CD14-positive monocyte (primary cell): ENCODE measurements at regions not wholly inside any gene's neighbourhood (a gene's known extent, or its start where the extent isn't known, plus 50 kb on each side); places are given as distances from the start of the nearest gene placed in this dataset.

ENCODE experiments used
- DNase-seq, 3 donors: peaks; one replicate each; pipeline ENCODE4 v3.0.0-alpha.2; 2011 to 2022
- H2AFZ ChIP-seq: 2 replicates; pipeline ENCODE4 v1.6.0; 2012; ENCODE audit warnings: mild to moderate bottlenecking, low read depth, low read length, inconsistent platforms; ENCODE audit not compliant: insufficient read depth, poor library complexity, severe bottlenecking
- H3K27ac ChIP-seq, 2 donors: 1 replicate in 1 of 2; 2 replicates in 1 of 2; pipeline ENCODE4 v1.5.1; 2012 to 2013; ENCODE audit warnings: low read length in 2 of 2, control low read depth in 1 of 2, inconsistent platforms in 1 of 2, low read depth in 1 of 2, mild to moderate bottlenecking in 1 of 2
- H3K27me3 ChIP-seq, 2 donors: one replicate each; pipeline versions ENCODE4 v1.6.0 to v1.6.1; 2011 to 2013; ENCODE audit warnings: low read length in 2 of 2; ENCODE audit not compliant: control insufficient read depth in 2 of 2, insufficient read depth in 2 of 2
- H3K36me3 ChIP-seq, 2 donors: replicated peaks in 1 of 2; 1 replicate in 1 of 2; 2 replicates in 1 of 2; pipeline versions ENCODE4 v1.5.1 to v1.6.1; 2012 to 2013; ENCODE audit warnings: low read length in 2 of 2, control low read depth in 1 of 2, inconsistent platforms in 1 of 2, mild to moderate bottlenecking in 1 of 2; ENCODE audit not compliant: insufficient read depth in 2 of 2, control insufficient read depth in 1 of 2
- H3K4me1 ChIP-seq, 2 donors: 1 replicate in 1 of 2; 2 replicates in 1 of 2; pipeline versions ENCODE4 v1.5.1 to v1.6.1; 2012 to 2013; ENCODE audit warnings: low read length in 2 of 2, control low read depth in 1 of 2, inconsistent platforms in 1 of 2, mild to moderate bottlenecking in 1 of 2, moderate library complexity in 1 of 2; ENCODE audit not compliant: insufficient read depth in 2 of 2, control insufficient read depth in 1 of 2
- H3K4me2 ChIP-seq: replicated peaks from 2 replicates; pipeline ENCODE3; 2012; ENCODE audit warnings: low read length, moderate library complexity, mild to moderate bottlenecking; ENCODE audit not compliant: poor library complexity, severe bottlenecking; ENCODE audit errors: extremely low read depth
- H3K4me3 ChIP-seq, 3 experiments: fragments of 200-600 bp in 1 of 3; sonication (generic) in 1 of 3; replicated peaks in 1 of 3; 1 replicate in 2 of 3; 2 replicates in 1 of 3; pipeline ENCODE4 v1.5.1; 2011 to 2013; ENCODE audit warnings: low read length in 3 of 3, mild to moderate bottlenecking in 3 of 3, control low read depth in 2 of 3, low read depth in 2 of 3, inconsistent platforms in 1 of 3, moderate library complexity in 1 of 3
- H3K79me2 ChIP-seq: 2 replicates; pipeline ENCODE4 v1.6.0; 2012; ENCODE audit warnings: mild to moderate bottlenecking, control low read depth, inconsistent platforms, low read length, moderate library complexity; ENCODE audit not compliant: insufficient read depth
- H3K9ac ChIP-seq: 2 replicates; pipeline ENCODE4 v1.6.0; 2017; ENCODE audit warnings: low read length, mild to moderate bottlenecking; ENCODE audit not compliant: insufficient read depth, poor library complexity, severe bottlenecking
- H3K9me3 ChIP-seq, 2 donors: replicated peaks in 1 of 2; 1 replicate in 1 of 2; 2 replicates in 1 of 2; pipeline versions ENCODE4 v1.5.1 to v1.6.1; 2012 to 2013; ENCODE audit warnings: low read length in 2 of 2, control low read depth in 1 of 2; ENCODE audit not compliant: control insufficient read depth in 1 of 2, insufficient read depth in 1 of 2
- H4K20me1 ChIP-seq: 2 replicates; pipeline ENCODE4 v1.6.0; 2012; ENCODE audit warnings: mild to moderate bottlenecking, low read length, control low read depth, moderate library complexity; ENCODE audit not compliant: insufficient read depth
- H3K27ac Mint-ChIP-seq, 7 donors: one replicate each; pipeline ENCODE4 v1.8.0; 2020; ENCODE audit warnings: mild to moderate bottlenecking in 7 of 7, mixed read lengths in 7 of 7, moderate library complexity in 6 of 7, inconsistent platforms in 2 of 7
- H3K27me3 Mint-ChIP-seq, 3 donors: one replicate each; pipeline ENCODE4 v1.8.0; 2021 to 2022; ENCODE audit warnings: low read depth in 3 of 3, mild to moderate bottlenecking in 3 of 3, mixed read lengths in 3 of 3, moderate library complexity in 3 of 3, inconsistent platforms in 1 of 3
- H3K36me3 Mint-ChIP-seq, 2 donors: one replicate each; pipeline ENCODE4 v1.8.0; 2020; ENCODE audit warnings: mixed read lengths in 2 of 2, inconsistent platforms in 1 of 2, mild to moderate bottlenecking in 1 of 2
- H3K4me1 Mint-ChIP-seq: one replicate; pipeline ENCODE4 v1.8.0; 2020; ENCODE audit warnings: mild to moderate bottlenecking, mixed read lengths
- H3K4me3 Mint-ChIP-seq, 2 donors: one replicate each; pipeline ENCODE4 v1.8.0; 2020; ENCODE audit warnings: mild to moderate bottlenecking in 2 of 2, mixed read lengths in 2 of 2, moderate library complexity in 1 of 2
- H3K9me3 Mint-ChIP-seq, 7 donors: one replicate each; pipeline ENCODE4 v1.8.0; 2020 to 2022; ENCODE audit warnings: mixed read lengths in 7 of 7, mild to moderate bottlenecking in 6 of 7, moderate library complexity in 6 of 7, inconsistent platforms in 2 of 7
- CTCF ChIP-seq: fragments of 200-600 bp; IDR thresholded peaks from one replicate; pipeline ENCODE4 v1.8.0; 2022; ENCODE audit warnings: antibody characterized with exemption, mild to moderate bottlenecking
- WGBS: methylation state at CpG from one replicate; pipeline ENCODE4 v1.1.5; 2013; ENCODE audit warnings: missing lambda C conversion rate; ENCODE audit not compliant: insufficient coverage; 5-methylcytosine and 5-hydroxymethylcytosine counted together
- intact Hi-C, 2 donors: fragments of 100-400 bp; cut with micrococcal nuclease; formaldehyde crosslinking; loops; one replicate each; pipeline versions ENCODE4 v1.15.0 to v1.15.1; 2023

GRCh38 chr3:180391001-180391400 is 211.0 kb upstream of the TTC14 start:
- Histone ChIP-seq H3K4me1 (no peaks in the 10 kb centered on the region), H2AFZ (no peak overlapping the region), H3K27ac (no peak overlapping the region), H3K36me3 (no peaks in the 10 kb centered on the region), H3K9ac (no peak overlapping the region), H3K9me3 (peaks cover 0 to 3% of the 10 kb centered on the region in 2 donors), H3K4me3 (no peak overlapping the region), H3K27me3 (no peaks in the 10 kb centered on the region), H4K20me1 (no peaks in the 10 kb centered on the region), H3K4me2 (no peak overlapping the region), H3K79me2 (no peaks in the 10 kb centered on the region)
- no peaks in the 10 kb centered on the region for H3K27me3 Mint-ChIP-seq
- no peak for TF ChIP-seq CTCF
- H3K4me1 Mint-ChIP-seq, result no peaks in the 10 kb centered on the region
- H3K4me3 Mint-ChIP-seq, result no peak overlapping the region
- H3K9me3 Mint-ChIP-seq, result peaks cover 0 to 4% (median 0%) of the 10 kb centered on the region in 7 donors
- intact Hi-C loops, result no loop called here
- no peak overlapping the region for H3K27ac Mint-ChIP-seq
- H3K36me3 Mint-ChIP-seq, result no peaks in the 10 kb centered on the region
- WGBS, result no CpG with 5 or more reads among the region's 1 CpG
- no peak for DNase-seq

GRCh38 chr3:180401226-180401625 is 200.7 kb upstream of the TTC14 start:
- Mint-ChIP-seq H3K36me3 (no peaks in the 10 kb centered on the region), H3K27ac (no peak overlapping the region), H3K4me1 (no peaks in the 10 kb centered on the region), H3K27me3 (peaks cover 0 to 1% (median 0%) of the 10 kb centered on the region in 3 donors), H3K9me3 (peaks cover 0 to 7% (median 0%) of the 10 kb centered on the region in 7 donors), H3K4me3 (no peak overlapping the region)
- no peaks in the 10 kb centered on the region for H3K79me2 ChIP-seq
- H3K4me3 ChIP-seq, result no peak overlapping the region
- no CpG with 5 or more reads among the region's 1 CpG for WGBS
- H4K20me1 ChIP-seq, result no peaks in the 10 kb centered on the region
- H3K9me3 ChIP-seq, result no peaks in the 10 kb centered on the region
- no peak overlapping the region for H3K9ac ChIP-seq
- no peaks in the 10 kb centered on the region for H3K27me3 ChIP-seq
- no peak overlapping the region for H3K4me2 ChIP-seq
- no peak for TF ChIP-seq CTCF
- intact Hi-C loops, result no loop called here
- H2AFZ ChIP-seq, result no peak overlapping the region
- no peak overlapping the region for H3K27ac ChIP-seq
- H3K4me1 ChIP-seq, result no peaks in the 10 kb centered on the region
- H3K36me3 ChIP-seq, result no peaks in the 10 kb centered on the region
- no peak for DNase-seq
